Ovary (tissue), 7 donors: ENCODE measurements at regions not wholly inside any gene's neighbourhood (a gene's known extent, or its start where the extent isn't known, plus 50 kb on each side); places are given as distances from the start of the nearest gene placed in this dataset.

Source experiments
- DNase-seq, 5 donors: peaks; one replicate each; pipeline ENCODE4 v3.0.0-alpha.2; 2019 to 2020
- H3K27ac ChIP-seq, 2 donors: fragments of 200-600 bp; one replicate each; pipeline versions ENCODE4 v1.5.1 to v1.8.0; 2019 to 2022
- H3K27me3 ChIP-seq: fragments of 200-600 bp; one replicate; pipeline ENCODE4 v1.8.0; 2022
- H3K36me3 ChIP-seq: fragments of 200-600 bp; sonication (generic); one replicate; pipeline ENCODE4 v1.5.1; 2019
- H3K4me1 ChIP-seq: one replicate; pipeline ENCODE4 v1.8.1; 2013; ENCODE audit warnings: mild to moderate bottlenecking, moderate library complexity; ENCODE audit not compliant: insufficient read depth
- H3K4me3 ChIP-seq: fragments of 200-600 bp; sonication (generic); one replicate; pipeline ENCODE4 v1.5.1; 2017
- H3K9me3 ChIP-seq, 2 donors: fragments of 200-600 bp in 1 of 2; sonication (generic) in 1 of 2; one replicate each; pipeline versions ENCODE4 v1.5.1 to v1.8.1; 2013 to 2019; ENCODE audit warnings: mild to moderate bottlenecking in 1 of 2, moderate library complexity in 1 of 2
- CTCF ChIP-seq, 3 donors: fragments of 450-650 bp in 2 of 3; fragments of 200-600 bp in 1 of 3; IDR thresholded peaks; one replicate each; pipeline versions ENCODE4 v1.5.1 to v1.8.0; 2016 to 2022; ENCODE audit warnings: antibody characterized with exemption in 3 of 3, mild to moderate bottlenecking in 1 of 3
- EP300 ChIP-seq: sonication (generic); formaldehyde crosslinking; IDR thresholded peaks from one replicate; pipeline ENCODE4 v1.6.1; 2017; ENCODE audit warnings: antibody characterized with exemption
- POLR2A ChIP-seq: fragments of 450-650 bp; IDR thresholded peaks from one replicate; pipeline ENCODE4 v1.6.1; 2017; ENCODE audit warnings: antibody characterized with exemption, mild to moderate bottlenecking, moderate library complexity
- WGBS, 3 donors: extraction: QIAGEN DNeasy Blood & Tissue Kit in 1 of 3; methylation state at CpG; one replicate each; pipeline versions ENCODE4 v1.1.5 to v1.1.7; 2013 to 2017; 5-methylcytosine and 5-hydroxymethylcytosine counted together
- intact Hi-C, 4 donors: fragments of 100-400 bp; cut with DNase I; formaldehyde crosslinking; loops; one replicate each; pipeline versions ENCODE4 v1.11.0 to v1.15.1; 2022 to 2023
- donor health status: DM: no; HTN: no; CAD: no; lungs with moderate emphysema.
- donor health status: DM: no; HTN: no; CAD: no.
- donor health status: Bipolar disorder and iron deficiency.
- donor health status: DM: no; HTN: no; CAD: no.
- donor health status: DM: yes; HTN: yes; CAD: no.

- Histone ChIP-seq H3K27ac (no peak overlapping the region), H3K9me3 (no peaks in the 10 kb centered on the region), H3K4me1 (peaks cover 3% of the 10 kb centered on the region), H3K36me3 (no peaks in the 10 kb centered on the region), H3K27me3 (no peaks in the 10 kb centered on the region), H3K4me3 (peak overlapping the region; percentile 29)
- peak in 1 of 5 donors; percentile 37 for DNase-seq
- no peak for TF ChIP-seq CTCF (IDR thresholded peaks at IDR 0.05)
- no peak for TF ChIP-seq EP300
- TF ChIP-seq POLR2A: no peak
- 5 to 7% (median 5%) methylated on average over 23 of the region's 23 CpGs for WGBS, 3 donors
- intact Hi-C loops: loop anchor here in 1 of 4 donors (5.0 kb wide), 1 partner anchor 437 kb away; no protein-coding TSS in a partner anchor
Observed at GRCh38 chr1:10943991-10944730, 68.3 kb upstream of the TARDBP start.

DNA sequence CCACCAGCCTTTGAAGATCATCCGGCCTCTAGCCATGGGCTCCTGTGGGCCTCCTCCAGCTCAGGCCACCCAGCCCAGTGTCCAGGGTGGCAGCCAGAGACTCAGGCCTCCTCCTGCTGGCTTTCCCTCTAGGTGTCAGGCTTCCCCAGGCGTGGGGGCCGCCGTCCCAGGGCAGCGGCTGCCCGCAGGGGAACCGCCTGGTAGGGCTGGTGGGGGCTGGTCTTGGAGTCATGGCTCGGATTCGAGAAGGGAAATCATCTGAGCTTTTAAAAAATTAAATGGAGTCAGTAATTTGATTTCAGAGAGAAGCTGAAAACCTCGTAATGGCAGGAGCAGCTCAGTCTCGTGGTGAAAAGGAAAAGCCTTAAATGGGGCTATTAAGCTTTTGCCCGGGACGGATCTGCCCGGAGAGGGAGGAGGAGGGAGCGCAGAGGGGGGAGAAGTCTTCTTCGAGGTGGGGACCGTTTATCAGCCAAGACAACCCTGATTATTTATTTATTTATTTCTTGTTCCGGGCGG lies 66.4 kb upstream of the TARDBP start:
- no peak for DNase-seq
- 74 to 78% (median 75%) methylated on average over 19 of the region's 19 CpGs for WGBS, 3 donors
- TF ChIP-seq EP300 (no peak), CTCF (IDR thresholded peaks at IDR 0.05) (no peak), POLR2A (no peak)
- H3K36me3 ChIP-seq: no peaks in the 10 kb centered on the region
- H3K4me1 ChIP-seq: peaks cover 2% of the 10 kb centered on the region
- no peaks in the 10 kb centered on the region for H3K27me3 ChIP-seq
- no peaks in the 10 kb centered on the region for H3K9me3 ChIP-seq
- H3K4me3 ChIP-seq: no peak overlapping the region
- H3K27ac ChIP-seq: no peak overlapping the region
- intact Hi-C loops: no loop called here

DNA sequence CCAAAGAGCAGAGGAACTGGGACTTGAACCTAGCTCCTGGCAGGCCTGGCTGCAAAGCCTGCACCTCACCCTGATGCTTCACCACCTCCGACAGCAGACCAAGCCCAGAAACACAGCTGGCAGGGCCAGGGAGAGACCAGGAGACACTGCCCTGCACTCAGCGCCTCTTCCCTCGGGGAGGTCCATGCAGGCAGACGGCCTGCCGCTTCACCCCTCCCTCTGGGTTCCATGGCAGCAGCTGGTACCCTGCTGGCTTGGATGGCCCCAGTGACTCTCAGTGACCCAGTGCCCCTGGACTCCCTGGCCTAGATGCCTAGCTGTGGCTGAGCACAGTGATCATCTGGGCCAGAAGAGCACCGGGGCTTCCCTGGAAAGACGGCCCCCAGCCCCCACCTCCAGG lies 65.3 kb upstream of the TARDBP start:
- 93 to 97% (median 95%) methylated on average over 6 to 7 of the region's 7 CpGs for WGBS, 3 donors
- H3K9me3 ChIP-seq: no peaks in the 10 kb centered on the region
- intact Hi-C loops: no loop called here
- TF ChIP-seq EP300: no peak
- no peak for TF ChIP-seq POLR2A
- no peak for TF ChIP-seq CTCF (IDR thresholded peaks at IDR 0.05)
- no peak overlapping the region for H3K27ac ChIP-seq
- DNase-seq: no peak
- no peak overlapping the region for H3K4me3 ChIP-seq
- H3K27me3 ChIP-seq: no peaks in the 10 kb centered on the region
- H3K4me1 ChIP-seq: peaks cover 2% of the 10 kb centered on the region
- H3K36me3 ChIP-seq: no peaks in the 10 kb centered on the region

GRCh38 chr1:10947691-10948462 lies 64.6 kb upstream of the TARDBP start:
- 92 to 96% (median 93%) methylated on average over 18 to 19 of the region's 19 CpGs for WGBS, 3 donors
- Histone ChIP-seq H3K27ac (no peak overlapping the region), H3K36me3 (no peaks in the 10 kb centered on the region), H3K4me1 (peaks cover 2% of the 10 kb centered on the region), H3K9me3 (no peaks in the 10 kb centered on the region), H3K27me3 (no peaks in the 10 kb centered on the region), H3K4me3 (no peak overlapping the region)
- intact Hi-C loops: no loop called here
- no peak for TF ChIP-seq POLR2A
- no peak for TF ChIP-seq EP300
- no peak for TF ChIP-seq CTCF (IDR thresholded peaks at IDR 0.05)
- no peak for DNase-seq
